Ishikawa (cell line): ENCODE measurements at regions not wholly inside any gene's neighbourhood (a gene's known extent, or its start where the extent isn't known, plus 50 kb on each side); places are given as distances from the start of the nearest gene placed in this dataset.

Source experiments
- CEBPB ChIP-seq: IDR thresholded peaks from 2 replicates; pipeline ENCODE4 v1.6.1; 2012
- CREB1 ChIP-seq: IDR thresholded peaks from 2 replicates; pipeline ENCODE4 v1.6.1; 2012; ENCODE audit warnings: low read depth
- EGR1 ChIP-seq: IDR thresholded peaks from 2 replicates; pipeline ENCODE4 v1.6.1; 2012
- EP300 ChIP-seq: IDR thresholded peaks from 2 replicates; pipeline ENCODE4 v1.6.1; 2012; ENCODE audit warnings: borderline replicate concordance
- NFIC ChIP-seq: IDR thresholded peaks from 2 replicates; pipeline ENCODE4 v1.6.1; 2012
- TCF12 ChIP-seq: IDR thresholded peaks from 2 replicates; pipeline ENCODE4 v1.6.1; 2012; ENCODE audit warnings: low read depth

DNA sequence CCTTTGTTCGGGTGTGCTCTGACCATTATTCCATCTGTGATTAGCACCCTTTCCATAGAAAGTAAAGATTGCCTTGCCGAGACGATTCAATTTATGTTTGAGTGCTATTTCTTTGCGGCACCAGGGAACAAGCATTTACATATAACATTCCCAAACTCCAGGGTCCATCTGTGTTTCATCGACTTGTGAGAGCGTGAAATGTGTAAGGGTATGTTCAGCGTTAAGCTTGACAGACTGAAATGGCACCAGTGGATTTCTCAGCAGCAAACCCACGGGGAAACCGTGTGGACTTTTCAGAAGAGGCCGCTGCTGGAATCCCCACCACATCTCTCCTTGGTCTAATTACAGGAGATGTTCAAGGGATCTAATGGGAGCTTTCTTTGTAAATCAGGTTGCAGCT lies 270.5 kb downstream of the TCERG1L start:
- TF ChIP-seq EP300 (no peak), CREB1 (no peak), EGR1 (no peak), CEBPB (no peak), NFIC (no peak)

DNA sequence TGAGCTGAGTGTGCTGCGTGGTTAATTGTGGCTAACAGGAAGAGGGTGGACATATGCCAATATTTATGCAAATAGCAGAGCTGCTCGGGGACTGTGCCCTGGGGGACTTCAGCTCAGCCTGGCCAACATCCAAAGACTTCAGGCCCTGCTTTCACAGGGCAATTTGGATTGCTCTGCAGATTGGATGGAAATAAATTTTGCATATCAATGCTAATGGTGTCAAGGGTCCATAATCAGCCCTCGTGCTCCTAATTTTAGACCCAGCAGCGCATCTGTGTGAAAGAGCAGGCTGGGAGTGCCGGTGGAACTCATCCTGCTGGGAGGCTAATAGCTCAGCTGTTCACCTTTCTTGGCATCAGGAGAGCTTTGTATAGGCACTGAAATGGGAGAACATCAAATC lies 270.1 kb downstream of the TCERG1L start:
- TF ChIP-seq TCF12 (no peak), NFIC (no peak), CEBPB (no peak)
